GM19035 (cell line): ENCODE measurements at regions not wholly inside any gene's neighbourhood (a gene's known extent, or its start where the extent isn't known, plus 50 kb on each side); places are given as distances from the start of the nearest gene placed in this dataset.
"Not testable (repeated sequence)": the region's sequence is repeated elsewhere in the genome, so short reads cannot be mapped to it uniquely, and the experiment has no call there.

ENCODE experiments used
- ATAC-seq: cut with Tn5 transposase; IDR thresholded peaks from one replicate; pipeline ENCODE4 v1.9.1; 2021; ENCODE audit not compliant: unreplicated experiment

DNA sequence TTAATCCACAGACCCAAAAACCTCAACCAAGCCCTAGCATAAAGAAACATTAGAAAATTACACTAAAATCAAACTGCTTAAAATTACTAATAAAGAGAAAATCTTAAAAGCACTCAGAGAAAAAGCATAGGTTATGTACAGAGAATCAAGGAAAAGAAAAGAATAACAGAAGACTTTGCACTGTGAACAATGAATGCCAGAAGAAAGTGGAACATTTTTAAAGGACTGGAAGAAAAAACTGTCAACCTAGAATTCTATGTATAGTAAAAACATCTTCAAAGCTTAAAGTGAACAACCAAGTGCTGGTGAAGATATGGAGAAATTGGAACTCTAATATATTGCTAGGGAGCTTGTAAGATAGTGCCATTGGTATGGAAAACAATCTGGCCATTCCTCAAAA lies 82.7 kb upstream of the SLC6A11 start:
- ATAC-seq, result no peak

- ATAC-seq, result not testable (repeated sequence)
Measured at GRCh38 chr3:10736444-10736843, 79.6 kb upstream of the SLC6A11 start.

DNA sequence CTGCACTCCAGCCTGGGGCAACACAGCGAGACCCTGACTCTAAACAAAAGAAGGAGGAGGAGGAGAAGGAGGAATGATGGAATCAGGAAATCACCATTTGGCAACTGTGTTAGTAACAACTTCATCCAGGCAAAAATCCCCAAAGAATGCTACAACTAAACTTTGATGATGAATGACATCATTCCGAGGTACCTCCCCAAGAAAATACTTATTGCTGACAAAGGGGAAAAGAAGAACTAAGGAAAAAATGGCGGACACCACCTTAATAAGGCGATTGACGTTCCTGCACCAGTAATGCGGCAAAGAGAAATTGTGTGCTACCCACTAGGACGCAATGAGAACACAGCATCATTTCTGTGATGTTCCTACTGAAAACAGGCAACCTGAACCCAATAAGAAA lies 78.2 kb upstream of the SLC6A11 start:
- ATAC-seq, result no peak

DNA sequence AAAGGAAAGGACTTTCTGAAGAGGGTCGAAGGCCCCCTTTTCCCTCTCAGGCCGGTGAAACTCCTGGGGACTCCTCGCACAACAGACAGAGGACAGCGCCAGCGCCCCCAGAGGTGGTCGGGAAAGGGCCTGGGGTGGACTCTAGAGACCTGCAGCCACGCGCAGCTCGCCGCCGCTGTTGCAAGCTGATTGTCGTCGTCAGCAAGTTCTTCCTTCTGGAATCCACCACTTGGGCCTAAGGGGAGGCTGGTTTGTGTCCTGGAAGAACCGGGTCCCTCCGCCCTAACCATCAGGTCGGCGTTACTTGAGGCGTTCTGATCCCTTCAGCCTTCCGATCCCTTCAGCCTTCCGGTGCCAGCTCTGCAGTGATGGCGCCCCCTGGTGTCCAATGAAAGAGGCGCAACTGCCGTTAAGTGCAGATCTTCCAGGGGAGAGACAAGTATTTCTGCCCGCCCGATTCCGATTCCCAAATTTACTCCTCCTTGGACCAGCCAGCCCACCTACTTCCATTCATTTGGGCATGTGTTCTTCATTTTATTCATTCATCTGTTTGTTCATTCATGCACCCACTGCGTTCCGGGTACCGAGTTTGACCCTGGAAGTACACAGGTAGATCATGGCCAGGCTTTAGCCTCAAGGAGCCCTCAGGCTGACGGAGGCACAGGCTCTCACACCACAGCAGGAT lies 77.2 kb upstream of the SLC6A11 start:
- no peak for ATAC-seq

- ATAC-seq, result no peak
Measured at GRCh38 chr3:10740954-10741353, 75.1 kb upstream of the SLC6A11 start.

GRCh38 chr3:10741891-10742671 lies 73.9 kb upstream of the SLC6A11 start:
- no peak for ATAC-seq

- ATAC-seq, result no peak
Measured at GRCh38 chr3:10743366-10744097, 72.5 kb upstream of the SLC6A11 start.

DNA sequence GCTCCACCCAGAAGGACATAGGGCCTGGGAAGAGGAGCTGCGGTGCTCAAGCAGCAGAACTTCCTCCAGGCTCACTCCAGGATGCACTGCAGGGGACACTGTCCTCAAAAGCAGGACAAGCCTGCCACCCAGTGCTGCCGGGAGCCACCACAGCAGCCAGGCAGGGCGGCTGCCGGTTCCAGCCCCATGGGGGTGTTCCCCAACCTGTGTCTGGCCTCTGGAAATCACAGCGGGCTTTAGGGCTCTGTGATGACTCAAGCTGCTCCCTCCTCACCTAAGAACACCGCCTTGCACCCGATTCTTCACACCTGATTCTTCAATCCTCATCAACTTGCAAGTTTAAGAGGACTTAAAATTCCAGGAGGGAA lies 71.9 kb upstream of the SLC6A11 start:
- ATAC-seq, result no peak

DNA sequence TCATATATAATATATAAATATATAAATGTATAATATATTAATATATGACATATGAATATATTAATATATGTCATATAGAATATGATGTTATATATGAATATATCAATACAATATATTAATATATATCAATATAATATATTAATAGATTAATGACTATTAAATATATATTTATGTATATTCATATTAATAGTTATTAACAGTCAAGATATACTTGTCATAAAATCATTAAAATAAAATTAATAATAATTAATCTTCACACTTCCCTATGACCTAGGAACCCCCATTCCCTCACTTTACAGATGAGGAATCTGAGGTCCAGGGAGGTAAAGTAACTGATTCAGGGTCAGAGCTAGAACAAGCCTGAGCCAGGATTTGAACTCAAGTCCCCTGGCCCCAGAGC lies 70.6 kb upstream of the SLC6A11 start:
- ATAC-seq, result no peak

DNA sequence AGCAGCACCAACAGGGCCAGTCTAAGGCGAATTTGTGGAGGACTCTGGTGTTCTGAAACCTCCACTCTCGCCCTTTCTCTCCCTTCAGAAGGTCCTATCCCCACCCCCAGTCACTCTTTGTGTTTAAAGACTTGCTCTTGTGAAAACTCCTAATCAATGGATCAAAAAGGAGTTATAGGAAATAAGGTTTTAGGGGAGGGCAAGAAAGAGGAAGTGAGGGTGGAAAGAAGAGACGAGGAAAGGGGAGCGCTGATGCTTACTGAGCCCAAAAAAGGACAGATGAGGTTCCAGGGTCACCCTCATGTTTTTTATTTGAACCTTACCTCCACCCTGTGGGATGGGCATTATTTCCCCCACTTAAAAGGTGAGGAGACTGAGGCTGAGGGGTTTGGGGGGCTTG lies 70.0 kb upstream of the SLC6A11 start:
- no peak for ATAC-seq

- no peak for ATAC-seq
Measured at GRCh38 chr3:10746684-10747083, 69.3 kb upstream of the SLC6A11 start.

- no peak for ATAC-seq
Measured at GRCh38 chr3:10747341-10747740, 68.7 kb upstream of the SLC6A11 start.

DNA sequence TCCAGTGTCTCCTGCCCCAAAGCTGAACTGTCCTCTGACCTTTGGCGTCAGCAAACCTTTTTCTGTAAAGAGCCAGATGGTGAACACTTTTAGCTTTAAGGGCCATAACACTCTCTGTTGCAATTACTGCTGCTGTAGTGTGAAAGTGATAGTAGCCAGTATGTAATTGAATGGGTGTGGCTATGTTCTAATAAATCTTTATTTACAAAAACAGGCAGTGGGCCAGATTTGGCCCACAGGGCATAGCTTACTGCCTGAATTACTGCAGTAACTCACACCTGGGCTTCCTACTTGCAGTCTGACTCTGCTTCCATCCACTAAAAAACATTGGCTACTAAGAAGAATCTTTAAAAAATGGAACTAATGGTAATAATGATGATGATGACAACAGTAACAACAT lies 68.0 kb upstream of the SLC6A11 start:
- ATAC-seq, result no peak

GRCh38 chr3:10753964-10754363 lies 62.1 kb upstream of the SLC6A11 start:
- no peak for ATAC-seq

DNA sequence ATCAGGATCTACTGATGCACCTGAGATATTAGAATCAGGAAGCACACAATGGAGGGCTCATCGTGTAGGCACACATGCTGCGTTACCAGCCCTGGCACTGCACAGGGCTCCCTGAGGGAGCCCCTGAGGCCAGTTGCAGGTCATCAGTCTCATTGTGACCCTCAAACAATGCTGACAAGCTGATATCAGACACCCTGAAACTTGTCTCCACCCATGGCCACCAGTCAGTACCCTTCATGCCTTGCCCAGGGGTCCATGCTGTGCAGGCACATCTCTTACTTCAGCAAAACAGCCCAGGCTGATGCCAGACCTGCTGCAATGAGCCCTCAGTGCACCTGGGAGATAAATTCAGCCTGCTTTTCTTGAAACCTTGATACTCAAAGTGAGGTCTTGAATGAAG lies 59.5 kb upstream of the SLC6A11 start:
- ATAC-seq, result no peak

- ATAC-seq, result no peak
Measured at GRCh38 chr3:10757021-10757820, 58.8 kb upstream of the SLC6A11 start.

- no peak for ATAC-seq
Measured at GRCh38 chr3:10757821-10758130, 58.3 kb upstream of the SLC6A11 start.

DNA sequence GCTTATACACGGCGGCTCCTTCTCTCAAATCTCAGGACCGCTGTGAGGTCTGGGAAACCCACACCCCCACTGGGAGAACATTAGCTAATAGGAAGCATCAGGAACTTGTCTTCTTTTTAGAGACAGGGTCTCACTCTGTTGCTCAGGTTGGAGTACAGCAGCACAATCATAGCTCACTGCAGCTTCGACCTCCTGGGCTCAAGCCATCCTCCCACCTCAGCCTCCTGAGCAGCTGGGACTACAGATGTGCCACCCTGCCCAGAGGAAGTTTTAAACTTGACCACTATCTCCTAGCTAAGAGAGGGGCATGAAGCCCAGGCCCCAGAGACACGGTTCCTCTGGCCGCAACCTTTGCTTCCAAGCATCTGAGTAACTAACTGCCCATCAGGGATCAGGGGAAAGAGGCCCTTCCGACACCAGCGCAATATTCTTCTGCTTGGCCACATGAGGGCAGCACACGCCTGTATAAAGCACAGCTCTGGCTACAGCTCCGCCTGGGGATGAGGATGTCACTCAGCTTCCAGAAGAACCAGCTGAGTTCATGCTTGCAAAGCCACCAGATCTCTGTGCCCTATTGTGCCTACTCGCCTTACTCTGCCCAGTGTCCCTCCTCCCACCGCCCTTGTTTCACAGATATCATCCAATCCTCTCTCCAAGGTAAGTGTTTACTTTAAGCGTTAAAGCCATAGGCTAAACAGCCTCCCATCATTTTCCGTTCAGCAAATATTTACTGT lies 57.6 kb upstream of the SLC6A11 start:
- no peak for ATAC-seq

DNA sequence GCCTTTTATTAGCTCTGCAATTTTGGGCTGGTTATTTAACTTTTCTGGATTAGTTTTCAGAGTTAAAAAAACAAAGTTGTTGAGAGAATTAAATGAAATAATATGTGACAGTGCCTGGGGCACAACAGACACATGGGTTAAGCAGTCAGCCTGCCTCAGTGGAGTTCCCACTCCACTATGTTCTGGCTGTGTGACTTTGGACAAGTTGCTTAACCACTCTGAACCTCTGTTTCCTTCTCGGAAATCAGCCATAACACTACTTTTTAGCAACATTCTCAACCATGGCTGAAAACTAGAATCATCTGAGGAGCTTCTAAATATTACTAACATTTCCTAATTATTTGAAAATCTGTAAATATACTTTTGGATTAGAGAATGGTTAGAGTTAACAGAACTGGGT lies 56.5 kb upstream of the SLC6A11 start:
- no peak for ATAC-seq

GRCh38 chr3:10760199-10760598 lies 55.8 kb upstream of the SLC6A11 start:
- ATAC-seq, result no peak

GRCh38 chr3:10761583-10761982 lies 54.4 kb upstream of the SLC6A11 start:
- ATAC-seq, result no peak
